Ishikawa (cell line): ENCODE measurements at regions not wholly inside any gene's neighbourhood (a gene's known extent, or its start where the extent isn't known, plus 50 kb on each side); places are given as distances from the start of the nearest gene placed in this dataset.

ENCODE experiments used
- EGR1 ChIP-seq: IDR thresholded peaks from 2 replicates; pipeline ENCODE4 v1.6.1; 2012
- EP300 ChIP-seq: IDR thresholded peaks from 2 replicates; pipeline ENCODE4 v1.6.1; 2012; ENCODE audit warnings: borderline replicate concordance
- FOXM1 ChIP-seq: IDR thresholded peaks from 2 replicates; pipeline ENCODE4 v1.6.1; 2012; ENCODE audit warnings: low read depth, borderline replicate concordance
- RAD21 ChIP-seq: IDR thresholded peaks from 2 replicates; pipeline ENCODE4 v1.6.1; 2012; ENCODE audit warnings: low read depth
- TAF1 ChIP-seq: IDR thresholded peaks from 2 replicates; pipeline ENCODE4 v1.6.1; 2012; ENCODE audit warnings: low read depth, mild to moderate bottlenecking
- TCF12 ChIP-seq: IDR thresholded peaks from 2 replicates; pipeline ENCODE4 v1.6.1; 2012; ENCODE audit warnings: low read depth
- USF1 ChIP-seq: IDR thresholded peaks from 2 replicates; pipeline ENCODE4 v1.6.1; 2012
- YY1 ChIP-seq: IDR thresholded peaks from 2 replicates; pipeline ENCODE4 v1.6.1; 2012; ENCODE audit warnings: low read depth

GRCh38 chr2:36069074-36069473, 286.5 kb upstream of the CRIM1 start:
- no peak for TF ChIP-seq EP300
- no peak for TF ChIP-seq RAD21
- TF ChIP-seq EGR1 = no peak
- no peak for TF ChIP-seq TAF1
- no peak for TF ChIP-seq YY1
- TF ChIP-seq FOXM1 = no peak
- TF ChIP-seq USF1 = no peak
- no peak for TF ChIP-seq TCF12
